GM23338 (cell line): ENCODE measurements at regions not wholly inside any gene's neighbourhood (a gene's known extent, or its start where the extent isn't known, plus 50 kb on each side); places are given as distances from the start of the nearest gene placed in this dataset.

Source experiments
- CREB1 ChIP-seq: fragments of 250-450 bp; sonication (Bioruptor Pico); IDR thresholded peaks from 2 replicates; pipeline ENCODE4 v1.5.0; 2020; ENCODE audit warnings: low read depth, mild to moderate bottlenecking, moderate library complexity
- EZH2 ChIP-seq: fragments of 200-600 bp; sonication (generic); IDR thresholded peaks from one replicate; pipeline ENCODE4 v1.8.0; 2017; ENCODE audit warnings: antibody characterized with exemption, mild to moderate bottlenecking, low read depth; ENCODE audit not compliant: unreplicated experiment
- EZH2phosphoT487 ChIP-seq: fragments of 200-600 bp; sonication (generic); IDR thresholded peaks from one replicate; pipeline ENCODE4 v1.8.1; 2018; ENCODE audit warnings: antibody characterized with exemption; ENCODE audit not compliant: unreplicated experiment
- JUNB ChIP-seq: IDR thresholded peaks from one replicate; pipeline ENCODE4 v1.6.1; 2016; ENCODE audit warnings: antibody characterized with exemption; ENCODE audit not compliant: unreplicated experiment
- POLR2AphosphoS5 ChIP-seq: IDR thresholded peaks from 2 replicates; pipeline ENCODE4 v1.6.1; 2016; ENCODE audit warnings: antibody characterized with exemption, low read depth
- STAT1 ChIP-seq: IDR thresholded peaks from one replicate; pipeline ENCODE4 v1.6.1; 2016; ENCODE audit warnings: antibody characterized with exemption; ENCODE audit not compliant: unreplicated experiment
- ZNF114 ChIP-seq: fragments of 250-450 bp; sonication (Bioruptor Pico); IDR thresholded peaks from 2 replicates; pipeline ENCODE4 v1.5.0; 2020; ENCODE audit warnings: mild to moderate bottlenecking, moderate library complexity
- ZNF331 ChIP-seq: fragments of 250-450 bp; sonication (Bioruptor Pico); IDR thresholded peaks from 2 replicates; pipeline ENCODE4 v1.5.0; 2020; ENCODE audit warnings: low read depth, mild to moderate bottlenecking, moderate library complexity
- TF ChIP-seq, protein P1 (sequence below), 2 experiments: fragments of 200-600 bp in 1 of 2; sonication (generic) in 1 of 2; conservative IDR thresholded peaks; 2 replicates each; pipeline versions ENCODE4 v1.5.1 to v1.6.1; 2016 to 2017; ENCODE audit warnings: antibody characterized with exemption in 2 of 2, low read depth in 2 of 2, mild to moderate bottlenecking in 2 of 2, moderate library complexity in 1 of 2
- TF ChIP-seq, protein P2 (sequence below): IDR thresholded peaks from one replicate; pipeline ENCODE4 v1.6.1; 2018; ENCODE audit warnings: antibody characterized with exemption; ENCODE audit not compliant: unreplicated experiment
- TF ChIP-seq, protein P3 (sequence below): fragments of 250-450 bp; sonication (Bioruptor Pico); IDR thresholded peaks from 2 replicates; pipeline ENCODE4 v1.5.0; 2020; ENCODE audit warnings: mild to moderate bottlenecking, moderate library complexity
- TF ChIP-seq, protein P4 (sequence below): IDR thresholded peaks from 2 replicates; pipeline ENCODE4 v1.6.1; 2016; ENCODE audit warnings: antibody characterized with exemption

DNA sequence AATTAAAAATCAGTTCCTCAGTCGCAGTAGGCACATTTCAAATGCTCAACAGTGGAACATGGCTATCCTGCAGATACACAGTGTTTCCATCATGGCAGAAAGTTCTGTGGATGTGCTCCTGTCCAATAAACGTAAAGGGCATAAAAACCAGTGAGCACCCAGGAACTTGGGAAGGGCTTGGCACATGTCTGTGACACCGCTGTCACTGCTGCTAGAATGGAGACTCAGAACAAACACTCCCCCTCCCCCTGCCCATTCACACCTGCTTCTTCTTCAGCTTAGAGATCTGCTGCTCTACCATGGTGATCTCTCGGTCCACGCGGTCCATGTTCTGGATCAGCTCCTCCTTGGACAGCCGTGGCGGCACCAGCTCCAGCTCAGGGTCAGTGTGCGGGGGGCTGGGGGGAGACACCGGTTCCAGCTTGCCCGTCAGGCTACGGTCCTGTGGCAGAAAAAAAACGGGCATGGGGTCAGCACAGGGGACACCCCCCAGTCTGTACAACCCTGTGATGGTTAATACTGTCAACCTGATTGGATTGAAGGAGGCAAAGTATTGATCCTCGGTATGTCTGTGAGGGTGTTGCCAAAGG lies 94.6 kb downstream of the NCOR2 start:
- no peak for TF ChIP-seq EZH2
- TF ChIP-seq POLR2AphosphoS5: no peak
- TF ChIP-seq, protein P1, sequence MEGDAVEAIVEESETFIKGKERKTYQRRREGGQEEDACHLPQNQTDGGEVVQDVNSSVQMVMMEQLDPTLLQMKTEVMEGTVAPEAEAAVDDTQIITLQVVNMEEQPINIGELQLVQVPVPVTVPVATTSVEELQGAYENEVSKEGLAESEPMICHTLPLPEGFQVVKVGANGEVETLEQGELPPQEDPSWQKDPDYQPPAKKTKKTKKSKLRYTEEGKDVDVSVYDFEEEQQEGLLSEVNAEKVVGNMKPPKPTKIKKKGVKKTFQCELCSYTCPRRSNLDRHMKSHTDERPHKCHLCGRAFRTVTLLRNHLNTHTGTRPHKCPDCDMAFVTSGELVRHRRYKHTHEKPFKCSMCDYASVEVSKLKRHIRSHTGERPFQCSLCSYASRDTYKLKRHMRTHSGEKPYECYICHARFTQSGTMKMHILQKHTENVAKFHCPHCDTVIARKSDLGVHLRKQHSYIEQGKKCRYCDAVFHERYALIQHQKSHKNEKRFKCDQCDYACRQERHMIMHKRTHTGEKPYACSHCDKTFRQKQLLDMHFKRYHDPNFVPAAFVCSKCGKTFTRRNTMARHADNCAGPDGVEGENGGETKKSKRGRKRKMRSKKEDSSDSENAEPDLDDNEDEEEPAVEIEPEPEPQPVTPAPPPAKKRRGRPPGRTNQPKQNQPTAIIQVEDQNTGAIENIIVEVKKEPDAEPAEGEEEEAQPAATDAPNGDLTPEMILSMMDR (conservative IDR thresholded peaks at IDR 0.05; ENCODE audit: low read depth in 2 of 2): no peak
- TF ChIP-seq STAT1: no peak
- TF ChIP-seq, protein P2, sequence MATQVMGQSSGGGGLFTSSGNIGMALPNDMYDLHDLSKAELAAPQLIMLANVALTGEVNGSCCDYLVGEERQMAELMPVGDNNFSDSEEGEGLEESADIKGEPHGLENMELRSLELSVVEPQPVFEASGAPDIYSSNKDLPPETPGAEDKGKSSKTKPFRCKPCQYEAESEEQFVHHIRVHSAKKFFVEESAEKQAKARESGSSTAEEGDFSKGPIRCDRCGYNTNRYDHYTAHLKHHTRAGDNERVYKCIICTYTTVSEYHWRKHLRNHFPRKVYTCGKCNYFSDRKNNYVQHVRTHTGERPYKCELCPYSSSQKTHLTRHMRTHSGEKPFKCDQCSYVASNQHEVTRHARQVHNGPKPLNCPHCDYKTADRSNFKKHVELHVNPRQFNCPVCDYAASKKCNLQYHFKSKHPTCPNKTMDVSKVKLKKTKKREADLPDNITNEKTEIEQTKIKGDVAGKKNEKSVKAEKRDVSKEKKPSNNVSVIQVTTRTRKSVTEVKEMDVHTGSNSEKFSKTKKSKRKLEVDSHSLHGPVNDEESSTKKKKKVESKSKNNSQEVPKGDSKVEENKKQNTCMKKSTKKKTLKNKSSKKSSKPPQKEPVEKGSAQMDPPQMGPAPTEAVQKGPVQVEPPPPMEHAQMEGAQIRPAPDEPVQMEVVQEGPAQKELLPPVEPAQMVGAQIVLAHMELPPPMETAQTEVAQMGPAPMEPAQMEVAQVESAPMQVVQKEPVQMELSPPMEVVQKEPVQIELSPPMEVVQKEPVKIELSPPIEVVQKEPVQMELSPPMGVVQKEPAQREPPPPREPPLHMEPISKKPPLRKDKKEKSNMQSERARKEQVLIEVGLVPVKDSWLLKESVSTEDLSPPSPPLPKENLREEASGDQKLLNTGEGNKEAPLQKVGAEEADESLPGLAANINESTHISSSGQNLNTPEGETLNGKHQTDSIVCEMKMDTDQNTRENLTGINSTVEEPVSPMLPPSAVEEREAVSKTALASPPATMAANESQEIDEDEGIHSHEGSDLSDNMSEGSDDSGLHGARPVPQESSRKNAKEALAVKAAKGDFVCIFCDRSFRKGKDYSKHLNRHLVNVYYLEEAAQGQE: no peak
- TF ChIP-seq EZH2phosphoT487: no peak
- TF ChIP-seq JUNB: no peak
- TF ChIP-seq CREB1 (CRISPR knock-in tag): no peak
- TF ChIP-seq, protein P3, sequence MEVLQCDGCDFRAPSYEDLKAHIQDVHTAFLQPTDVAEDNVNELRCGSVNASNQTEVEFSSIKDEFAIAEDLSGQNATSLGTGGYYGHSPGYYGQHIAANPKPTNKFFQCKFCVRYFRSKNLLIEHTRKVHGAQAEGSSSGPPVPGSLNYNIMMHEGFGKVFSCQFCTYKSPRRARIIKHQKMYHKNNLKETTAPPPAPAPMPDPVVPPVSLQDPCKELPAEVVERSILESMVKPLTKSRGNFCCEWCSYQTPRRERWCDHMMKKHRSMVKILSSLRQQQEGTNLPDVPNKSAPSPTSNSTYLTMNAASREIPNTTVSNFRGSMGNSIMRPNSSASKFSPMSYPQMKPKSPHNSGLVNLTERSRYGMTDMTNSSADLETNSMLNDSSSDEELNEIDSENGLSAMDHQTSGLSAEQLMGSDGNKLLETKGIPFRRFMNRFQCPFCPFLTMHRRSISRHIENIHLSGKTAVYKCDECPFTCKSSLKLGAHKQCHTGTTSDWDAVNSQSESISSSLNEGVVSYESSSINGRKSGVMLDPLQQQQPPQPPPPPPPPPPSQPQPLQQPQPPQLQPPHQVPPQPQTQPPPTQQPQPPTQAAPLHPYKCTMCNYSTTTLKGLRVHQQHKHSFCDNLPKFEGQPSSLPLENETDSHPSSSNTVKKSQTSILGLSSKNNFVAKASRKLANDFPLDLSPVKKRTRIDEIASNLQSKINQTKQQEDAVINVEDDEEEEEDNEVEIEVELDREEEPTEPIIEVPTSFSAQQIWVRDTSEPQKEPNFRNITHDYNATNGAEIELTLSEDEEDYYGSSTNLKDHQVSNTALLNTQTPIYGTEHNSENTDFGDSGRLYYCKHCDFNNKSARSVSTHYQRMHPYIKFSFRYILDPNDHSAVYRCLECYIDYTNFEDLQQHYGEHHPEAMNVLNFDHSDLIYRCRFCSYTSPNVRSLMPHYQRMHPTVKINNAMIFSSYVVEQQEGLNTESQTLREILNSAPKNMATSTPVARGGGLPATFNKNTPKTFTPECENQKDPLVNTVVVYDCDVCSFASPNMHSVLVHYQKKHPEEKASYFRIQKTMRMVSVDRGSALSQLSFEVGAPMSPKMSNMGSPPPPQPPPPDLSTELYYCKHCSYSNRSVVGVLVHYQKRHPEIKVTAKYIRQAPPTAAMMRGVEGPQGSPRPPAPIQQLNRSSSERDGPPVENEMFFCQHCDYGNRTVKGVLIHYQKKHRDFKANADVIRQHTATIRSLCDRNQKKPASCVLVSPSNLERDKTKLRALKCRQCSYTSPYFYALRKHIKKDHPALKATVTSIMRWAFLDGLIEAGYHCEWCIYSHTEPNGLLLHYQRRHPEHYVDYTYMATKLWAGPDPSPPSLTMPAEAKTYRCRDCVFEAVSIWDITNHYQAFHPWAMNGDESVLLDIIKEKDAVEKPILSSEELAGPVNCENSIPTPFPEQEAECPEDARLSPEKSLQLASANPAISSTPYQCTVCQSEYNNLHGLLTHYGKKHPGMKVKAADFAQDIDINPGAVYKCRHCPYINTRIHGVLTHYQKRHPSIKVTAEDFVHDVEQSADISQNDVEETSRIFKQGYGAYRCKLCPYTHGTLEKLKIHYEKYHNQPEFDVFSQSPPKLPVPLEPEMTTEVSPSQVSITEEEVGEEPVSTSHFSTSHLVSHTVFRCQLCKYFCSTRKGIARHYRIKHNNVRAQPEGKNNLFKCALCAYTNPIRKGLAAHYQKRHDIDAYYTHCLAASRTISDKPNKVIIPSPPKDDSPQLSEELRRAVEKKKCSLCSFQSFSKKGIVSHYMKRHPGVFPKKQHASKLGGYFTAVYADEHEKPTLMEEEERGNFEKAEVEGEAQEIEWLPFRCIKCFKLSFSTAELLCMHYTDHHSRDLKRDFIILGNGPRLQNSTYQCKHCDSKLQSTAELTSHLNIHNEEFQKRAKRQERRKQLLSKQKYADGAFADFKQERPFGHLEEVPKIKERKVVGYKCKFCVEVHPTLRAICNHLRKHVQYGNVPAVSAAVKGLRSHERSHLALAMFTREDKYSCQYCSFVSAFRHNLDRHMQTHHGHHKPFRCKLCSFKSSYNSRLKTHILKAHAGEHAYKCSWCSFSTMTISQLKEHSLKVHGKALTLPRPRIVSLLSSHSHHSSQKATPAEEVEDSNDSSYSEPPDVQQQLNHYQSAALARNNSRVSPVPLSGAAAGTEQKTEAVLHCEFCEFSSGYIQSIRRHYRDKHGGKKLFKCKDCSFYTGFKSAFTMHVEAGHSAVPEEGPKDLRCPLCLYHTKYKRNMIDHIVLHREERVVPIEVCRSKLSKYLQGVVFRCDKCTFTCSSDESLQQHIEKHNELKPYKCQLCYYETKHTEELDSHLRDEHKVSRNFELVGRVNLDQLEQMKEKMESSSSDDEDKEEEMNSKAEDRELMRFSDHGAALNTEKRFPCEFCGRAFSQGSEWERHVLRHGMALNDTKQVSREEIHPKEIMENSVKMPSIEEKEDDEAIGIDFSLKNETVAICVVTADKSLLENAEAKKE (CRISPR knock-in tag): no peak
- TF ChIP-seq, protein P4, sequence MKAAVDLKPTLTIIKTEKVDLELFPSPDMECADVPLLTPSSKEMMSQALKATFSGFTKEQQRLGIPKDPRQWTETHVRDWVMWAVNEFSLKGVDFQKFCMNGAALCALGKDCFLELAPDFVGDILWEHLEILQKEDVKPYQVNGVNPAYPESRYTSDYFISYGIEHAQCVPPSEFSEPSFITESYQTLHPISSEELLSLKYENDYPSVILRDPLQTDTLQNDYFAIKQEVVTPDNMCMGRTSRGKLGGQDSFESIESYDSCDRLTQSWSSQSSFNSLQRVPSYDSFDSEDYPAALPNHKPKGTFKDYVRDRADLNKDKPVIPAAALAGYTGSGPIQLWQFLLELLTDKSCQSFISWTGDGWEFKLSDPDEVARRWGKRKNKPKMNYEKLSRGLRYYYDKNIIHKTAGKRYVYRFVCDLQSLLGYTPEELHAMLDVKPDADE: no peak
- no peak for TF ChIP-seq ZNF331
- TF ChIP-seq ZNF114 (CRISPR knock-in tag): no peak
